HL-60 (cell line): ENCODE measurements at regions not wholly inside any gene's neighbourhood (a gene's known extent, or its start where the extent isn't known, plus 50 kb on each side); places are given as distances from the start of the nearest gene placed in this dataset.

ENCODE experiments used
- CTCF ChIP-seq: IDR thresholded peaks from one replicate; pipeline ENCODE4 v1.5.1; 2011; ENCODE audit warnings: low read length, control low read depth, inconsistent platforms; ENCODE audit not compliant: insufficient read depth
- GABPA ChIP-seq: IDR thresholded peaks from 2 replicates; pipeline ENCODE4 v1.6.1; 2012; ENCODE audit warnings: low read depth
- POLR2AphosphoS5 ChIP-seq: IDR thresholded peaks from 2 replicates; pipeline ENCODE4 v1.6.1; 2012; ENCODE audit warnings: low read depth
- REST ChIP-seq: IDR thresholded peaks from 2 replicates; pipeline ENCODE4 v1.6.1; 2012; ENCODE audit warnings: low read depth; ENCODE audit not compliant: insufficient replicate concordance
- SPI1 ChIP-seq: IDR thresholded peaks from 2 replicates; pipeline ENCODE4 v1.6.1; 2012; ENCODE audit warnings: low read depth, mild to moderate bottlenecking, borderline replicate concordance

- TF ChIP-seq CTCF (no peak), GABPA (no peak), SPI1 (no peak), POLR2AphosphoS5 (no peak), REST (no peak)
These were observed 265.9 kb upstream of the KLF14 start for GRCh38 chr7:130999926-131000325.
